Fibroblast of the aortic adventitia (primary cell): ENCODE measurements at regions not wholly inside any gene's neighbourhood (a gene's known extent, or its start where the extent isn't known, plus 50 kb on each side); places are given as distances from the start of the nearest gene placed in this dataset.

Source experiments
- DNase-seq: peaks from one replicate; pipeline ENCODE4 v3.0.0-alpha.2; 2010; ENCODE audit warnings: low read depth
- H3K4me3 ChIP-seq: 2 replicates; pipeline ENCODE4 v1.5.1; 2011; ENCODE audit warnings: low read depth, mild to moderate bottlenecking, control low read depth, low read length, moderate library complexity
- CTCF ChIP-seq: IDR thresholded peaks from 2 replicates; pipeline ENCODE4 v1.5.1; 2011; ENCODE audit warnings: mild to moderate bottlenecking, low read length, control low read depth, inconsistent platforms; ENCODE audit not compliant: insufficient read depth

DNA sequence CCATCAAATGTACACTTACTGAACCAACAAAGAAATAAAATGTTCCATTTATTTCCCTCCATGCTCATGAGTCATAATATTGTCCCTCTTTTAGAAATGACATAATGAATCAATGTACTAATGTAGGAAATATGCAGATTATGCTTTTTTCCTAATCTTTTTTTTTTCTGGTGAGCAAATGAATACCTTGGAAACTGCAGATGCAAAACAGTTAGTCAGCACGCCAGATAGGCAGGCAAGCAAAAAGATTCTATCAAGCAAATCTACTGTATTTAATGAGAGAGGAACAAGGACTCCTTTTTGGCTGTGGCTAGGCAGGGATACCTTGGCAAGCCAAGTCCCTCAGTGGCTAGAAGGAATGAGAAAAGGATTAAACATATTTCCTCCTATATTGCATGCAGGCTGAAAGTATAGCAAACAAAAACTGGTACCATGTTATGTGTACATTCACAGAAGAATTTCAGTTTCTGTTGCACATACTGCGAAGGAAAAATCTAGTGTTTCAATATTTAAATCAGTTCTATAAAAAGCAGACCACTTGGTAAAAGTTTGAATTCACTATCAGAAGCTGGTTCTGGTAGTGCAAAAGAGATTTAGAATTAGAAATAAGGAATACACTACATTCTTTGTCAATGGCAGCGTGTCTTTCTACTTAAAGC is 605.4 kb downstream of the TLE1 start:
- peak; percentile 29 for DNase-seq
- no peak for TF ChIP-seq CTCF
- no peak overlapping the region for H3K4me3 ChIP-seq

GRCh38 chr9:81083067-81083466 is 606.3 kb downstream of the TLE1 start:
- H3K4me3 ChIP-seq, result no peak overlapping the region
- peak; percentile 8 for TF ChIP-seq CTCF
- DNase-seq, result no peak

DNA sequence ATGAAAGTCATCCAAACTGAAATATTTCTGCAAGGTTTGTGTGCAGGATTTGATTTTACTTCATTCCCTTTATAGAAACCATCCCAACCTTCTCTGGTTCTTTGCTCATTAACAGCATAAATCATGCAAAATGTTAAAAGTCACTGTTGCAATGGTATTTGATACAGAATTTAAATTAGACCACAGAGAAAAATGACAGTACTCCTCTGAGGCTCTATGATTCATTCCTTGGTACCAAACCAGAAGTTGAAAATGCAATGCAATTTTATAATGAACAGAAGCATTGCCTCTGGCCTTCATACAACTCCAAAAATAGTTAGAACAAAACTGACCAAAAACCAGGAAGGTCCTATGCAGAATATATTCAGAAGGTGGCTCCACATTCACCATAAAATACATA is 607.1 kb downstream of the TLE1 start:
- TF ChIP-seq CTCF, result no peak
- H3K4me3 ChIP-seq, result no peak overlapping the region
- DNase-seq, result peak; percentile 14

DNA sequence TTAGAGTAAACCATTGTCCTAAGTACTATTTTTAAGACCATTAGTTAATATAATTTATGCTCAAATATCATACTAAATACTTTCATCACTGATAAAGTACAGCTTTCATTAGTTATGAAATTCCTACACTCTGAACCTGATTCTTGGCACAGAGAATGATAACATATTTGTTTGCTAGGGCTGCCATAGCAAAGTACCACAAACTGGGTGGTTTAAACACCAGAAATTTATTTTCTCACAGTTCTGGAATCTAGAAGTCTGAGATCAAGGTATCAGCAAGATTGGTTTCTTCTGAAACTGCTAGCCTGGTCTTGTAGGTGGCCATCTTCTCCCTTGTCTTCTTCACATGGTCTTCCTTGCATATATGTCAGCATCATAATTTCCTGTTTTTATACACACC is 608.4 kb downstream of the TLE1 start:
- H3K4me3 ChIP-seq, result no peak overlapping the region
- TF ChIP-seq CTCF, result no peak
- no peak for DNase-seq

GRCh38 chr9:81080185-81080584 is 609.2 kb downstream of the TLE1 start:
- DNase-seq, result no peak
- no peak for TF ChIP-seq CTCF
- no peak overlapping the region for H3K4me3 ChIP-seq

DNA sequence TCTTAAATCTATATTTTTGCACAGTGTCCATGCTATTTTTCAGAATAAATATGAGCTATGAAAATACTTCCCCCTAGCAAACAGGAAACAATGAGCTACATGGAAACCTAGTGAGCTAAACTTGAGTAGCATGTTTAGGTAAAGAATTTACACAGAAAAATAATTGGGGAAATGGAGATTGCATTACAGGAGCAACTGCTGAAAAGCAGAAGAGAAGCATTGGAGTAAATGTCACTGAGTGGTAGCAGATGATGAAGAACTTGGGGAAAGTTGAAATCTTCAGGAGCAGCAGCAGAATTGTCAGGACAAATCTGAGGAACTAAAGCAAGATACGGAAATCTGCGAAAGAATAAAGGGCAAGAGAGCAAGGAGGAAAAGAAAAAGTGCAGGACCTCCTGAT is 610.3 kb downstream of the TLE1 start:
- no peak overlapping the region for H3K4me3 ChIP-seq
- TF ChIP-seq CTCF, result no peak
- no peak for DNase-seq

DNA sequence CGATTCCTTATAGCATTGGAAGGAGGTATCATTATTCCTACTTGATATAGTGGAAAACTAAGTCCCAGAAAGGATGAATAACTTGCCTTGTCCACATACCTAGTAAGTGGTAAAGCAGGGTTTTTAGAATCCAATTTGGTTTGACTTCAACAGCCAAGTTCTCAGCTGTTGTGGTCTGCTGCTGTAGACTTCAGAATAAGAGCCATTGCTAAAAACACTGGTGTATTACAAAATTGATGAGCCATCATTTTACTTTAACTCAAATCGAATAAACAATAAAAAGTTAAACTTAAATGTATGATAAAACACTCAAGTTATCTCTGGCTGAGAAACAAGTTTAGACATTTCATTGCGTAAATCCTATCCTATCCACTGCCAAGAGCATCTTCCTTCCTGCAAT is 610.8 kb downstream of the TLE1 start:
- no peak for DNase-seq
- no peak for TF ChIP-seq CTCF
- no peak overlapping the region for H3K4me3 ChIP-seq
